OCI-LY1 (cell line): ENCODE measurements at regions not wholly inside any gene's neighbourhood (a gene's known extent, or its start where the extent isn't known, plus 50 kb on each side); places are given as distances from the start of the nearest gene placed in this dataset.
"Not testable (repeated sequence)": the region's sequence is repeated elsewhere in the genome, so short reads cannot be mapped to it uniquely, and the experiment has no call there.

Experiments used
- CTCF ChIP-seq: fragments of 200-600 bp; sonication (generic), shearing (Covaris generic); IDR thresholded peaks from 2 replicates; pipeline ENCODE4 v1.5.1; 2017; ENCODE audit warnings: mild to moderate bottlenecking, antibody characterized with exemption, low read length, moderate library complexity, mixed read lengths
- EZH2 ChIP-seq: fragments of 200-600 bp; sonication (generic), shearing (Covaris generic); IDR thresholded peaks from 2 replicates; pipeline ENCODE4 v1.8.0; 2017; ENCODE audit warnings: borderline replicate concordance, mixed run types, mild to moderate bottlenecking, antibody characterized with exemption, low read length, moderate library complexity, mixed read lengths

GRCh38 chr14:38932653-38933000 is 170.4 kb downstream of the SEC23A start:
- not testable (repeated sequence) for TF ChIP-seq CTCF, EZH2
